ENCODE measurements at regions not wholly inside any gene's neighbourhood (a gene's known extent, or its start where the extent isn't known, plus 50 kb on each side); places are given as distances from the start of the nearest gene placed in this dataset.

DNA sequence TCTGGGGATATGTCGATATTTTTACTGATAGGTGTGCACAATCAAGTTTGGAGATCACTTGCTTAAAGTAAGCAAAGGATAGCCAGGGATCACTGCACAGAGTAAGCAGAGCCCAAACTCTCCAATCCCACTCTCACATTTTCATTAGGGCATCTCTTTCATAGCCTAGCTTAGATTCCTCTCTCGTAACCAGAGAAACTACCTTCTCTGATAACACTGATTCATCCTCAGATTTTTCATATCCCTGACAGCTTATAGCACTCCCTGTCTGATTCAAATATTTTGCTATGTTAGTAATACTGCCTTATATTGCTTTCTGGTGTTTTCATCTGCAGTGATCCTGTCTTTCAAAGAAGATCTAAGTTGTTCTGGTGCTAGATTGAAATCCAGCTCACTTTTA lies 123.7 kb downstream of the CBLL2 start:
- no peak overlapping the region for H4K91ac ChIP-seq (ENCODE audit: low read depth, low read length, poor library complexity)
- no peak overlapping the region for H2BK15ac ChIP-seq (ENCODE audit: low read length)
- no peak overlapping the region for H2AK5ac ChIP-seq (ENCODE audit: low read depth, low read length)
- H4K8ac ChIP-seq (ENCODE audit: low read depth, low read length): no peak overlapping the region
- H3K9me3 ChIP-seq (replicated peaks in 1 of 2; ENCODE audit: control insufficient read depth in 2 of 2, insufficient read depth in 1 of 2, low read depth in 1 of 2, low read length in 2 of 2): no peaks in the 10 kb centered on the region
- no peak overlapping the region for H2BK12ac ChIP-seq (ENCODE audit: low read length)
- H3K9ac ChIP-seq (ENCODE audit: low read depth, low read length, poor library complexity): no peak overlapping the region
- H3K27ac ChIP-seq (replicated peaks; ENCODE audit: low read length): no peak overlapping the region
- no peaks in the 10 kb centered on the region for H3K4me1 ChIP-seq (ENCODE audit: control insufficient read depth in 2 of 2, insufficient read depth in 1 of 2, low read depth in 1 of 2, low read length in 2 of 2)
- H2BK5ac ChIP-seq (ENCODE audit: low read length): no peak overlapping the region
- H2AFZ ChIP-seq (ENCODE audit: low read length): no peak overlapping the region
- H3K23ac ChIP-seq (ENCODE audit: low read depth, low read length, poor library complexity): no peak overlapping the region
- DNase-seq (ENCODE audit: low spot score): no peak
- H3K18ac ChIP-seq (ENCODE audit: low read length): no peak overlapping the region
- no CpG with 5 or more reads among the region's 2 CpGs for WGBS, 2 donors (ENCODE audit: extremely low coverage in 2 of 2, insufficient read length in 2 of 2, insufficient replicate concordance in 1 of 2)
- no peak overlapping the region for H3K4me3 ChIP-seq (ENCODE audit: low read length in 2 of 2)
- H3K14ac ChIP-seq (ENCODE audit: low read length): no peak overlapping the region
- H3K79me1 ChIP-seq (ENCODE audit: low read depth, low read length): no peaks in the 10 kb centered on the region
- no peak overlapping the region for H3K4me2 ChIP-seq (ENCODE audit: insufficient read depth, low read length, poor library complexity, severe bottlenecking)
- no peak overlapping the region for H3K4ac ChIP-seq (ENCODE audit: low read length)
- no peaks in the 10 kb centered on the region for H3K27me3 ChIP-seq (ENCODE audit: control insufficient read depth in 3 of 3, insufficient read depth in 3 of 3, low read depth in 1 of 3, low read length in 3 of 3)
- no peaks in the 10 kb centered on the region for H3K36me3 ChIP-seq (replicated peaks in 1 of 2; ENCODE audit: control insufficient read depth in 2 of 2, insufficient read depth in 2 of 2, low read length in 2 of 2)
- no peak overlapping the region for H2BK120ac ChIP-seq (ENCODE audit: low read depth, low read length)

- Histone ChIP-seq H4K8ac (ENCODE audit: low read depth, low read length) (no peak overlapping the region), H2AK5ac (ENCODE audit: low read depth, low read length) (no peak overlapping the region), H3K36me3 (replicated peaks in 1 of 2; ENCODE audit: control insufficient read depth in 2 of 2, insufficient read depth in 2 of 2, low read length in 2 of 2) (no peaks in the 10 kb centered on the region), H2BK5ac (ENCODE audit: low read length) (no peak overlapping the region), H3K27ac (replicated peaks; ENCODE audit: low read length) (no peak overlapping the region), H3K23ac (ENCODE audit: low read depth, low read length, poor library complexity) (no peak overlapping the region), H2AFZ (ENCODE audit: low read length) (no peak overlapping the region), H3K27me3 (ENCODE audit: control insufficient read depth in 3 of 3, insufficient read depth in 3 of 3, low read depth in 1 of 3, low read length in 3 of 3) (no peaks in the 10 kb centered on the region), H3K18ac (ENCODE audit: low read length) (no peak overlapping the region), H3K9me3 (replicated peaks in 1 of 2; ENCODE audit: control insufficient read depth in 2 of 2, insufficient read depth in 1 of 2, low read depth in 1 of 2, low read length in 2 of 2) (no peaks in the 10 kb centered on the region), H3K4me1 (ENCODE audit: control insufficient read depth in 2 of 2, insufficient read depth in 1 of 2, low read depth in 1 of 2, low read length in 2 of 2) (no peaks in the 10 kb centered on the region), H2BK120ac (ENCODE audit: low read depth, low read length) (no peak overlapping the region), H3K4me2 (ENCODE audit: insufficient read depth, low read length, poor library complexity, severe bottlenecking) (no peak overlapping the region), H3K79me1 (ENCODE audit: low read depth, low read length) (no peaks in the 10 kb centered on the region), H3K14ac (ENCODE audit: low read length) (no peak overlapping the region), H2BK15ac (ENCODE audit: low read length) (no peak overlapping the region), H4K91ac (ENCODE audit: low read depth, low read length, poor library complexity) (no peak overlapping the region), H3K4ac (ENCODE audit: low read length) (no peak overlapping the region), H3K9ac (ENCODE audit: low read depth, low read length, poor library complexity) (no peak overlapping the region), H3K4me3 (ENCODE audit: low read length in 2 of 2) (no peak overlapping the region), H2BK12ac (ENCODE audit: low read length) (no peak overlapping the region)
- WGBS, 2 donors (ENCODE audit: extremely low coverage in 2 of 2, insufficient read length in 2 of 2, insufficient replicate concordance in 1 of 2): no CpG with 5 or more reads among the region's 1 CpG
- DNase-seq (ENCODE audit: low spot score): no peak
Observed at GRCh38 chrX:22397566-22397965, 124.9 kb downstream of the CBLL2 start.

- Histone ChIP-seq H3K36me3 (replicated peaks in 1 of 2; ENCODE audit: control insufficient read depth in 2 of 2, insufficient read depth in 2 of 2, low read length in 2 of 2) (no peaks in the 10 kb centered on the region), H3K23ac (ENCODE audit: low read depth, low read length, poor library complexity) (no peak overlapping the region), H3K4me1 (ENCODE audit: control insufficient read depth in 2 of 2, insufficient read depth in 1 of 2, low read depth in 1 of 2, low read length in 2 of 2) (no peaks in the 10 kb centered on the region), H2AK5ac (ENCODE audit: low read depth, low read length) (no peak overlapping the region), H4K8ac (ENCODE audit: low read depth, low read length) (no peak overlapping the region), H2AFZ (ENCODE audit: low read length) (no peak overlapping the region), H4K91ac (ENCODE audit: low read depth, low read length, poor library complexity) (no peak overlapping the region), H2BK12ac (ENCODE audit: low read length) (no peak overlapping the region), H3K14ac (ENCODE audit: low read length) (no peak overlapping the region), H2BK120ac (ENCODE audit: low read depth, low read length) (no peak overlapping the region), H2BK15ac (ENCODE audit: low read length) (no peak overlapping the region), H3K9me3 (replicated peaks in 1 of 2; ENCODE audit: control insufficient read depth in 2 of 2, insufficient read depth in 1 of 2, low read depth in 1 of 2, low read length in 2 of 2) (no peaks in the 10 kb centered on the region), H3K79me1 (ENCODE audit: low read depth, low read length) (no peaks in the 10 kb centered on the region), H3K4me3 (ENCODE audit: low read length in 2 of 2) (no peak overlapping the region), H3K27ac (replicated peaks; ENCODE audit: low read length) (no peak overlapping the region), H2BK5ac (ENCODE audit: low read length) (no peak overlapping the region), H3K27me3 (ENCODE audit: control insufficient read depth in 3 of 3, insufficient read depth in 3 of 3, low read depth in 1 of 3, low read length in 3 of 3) (no peaks in the 10 kb centered on the region), H3K4ac (ENCODE audit: low read length) (no peak overlapping the region), H3K18ac (ENCODE audit: low read length) (no peak overlapping the region), H3K9ac (ENCODE audit: low read depth, low read length, poor library complexity) (no peak overlapping the region), H3K4me2 (ENCODE audit: insufficient read depth, low read length, poor library complexity, severe bottlenecking) (no peak overlapping the region)
- no CpG with 5 or more reads among the region's 4 CpGs for WGBS, 2 donors (ENCODE audit: extremely low coverage in 2 of 2, insufficient read length in 2 of 2, insufficient replicate concordance in 1 of 2)
- DNase-seq (ENCODE audit: low spot score): no peak
Observed at GRCh38 chrX:22399437-22400192, 126.9 kb downstream of the CBLL2 start.

DNA sequence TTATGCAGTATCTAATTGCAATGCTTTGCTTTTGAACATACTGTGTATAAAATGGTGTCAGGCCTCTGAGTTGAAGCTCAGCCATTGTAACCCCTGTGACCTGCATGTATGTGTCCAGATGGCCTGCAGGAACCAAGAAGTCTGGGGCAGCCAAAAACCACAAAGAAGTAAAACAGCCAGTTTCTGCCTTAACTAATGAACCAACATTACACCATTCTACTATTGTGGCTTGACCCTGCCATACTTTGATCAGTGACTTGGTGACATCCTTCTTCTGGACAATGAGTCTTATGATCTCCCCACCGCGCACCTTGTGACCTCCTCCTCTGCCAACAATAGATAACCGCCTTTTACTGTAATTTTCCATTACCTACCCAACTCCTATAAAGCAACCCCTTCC lies 131.6 kb downstream of the CBLL2 start:
- Histone ChIP-seq H3K79me1 (ENCODE audit: low read depth, low read length) (no peaks in the 10 kb centered on the region), H3K27ac (replicated peaks; ENCODE audit: low read length) (no peak overlapping the region)
- WGBS, 2 donors (ENCODE audit: extremely low coverage in 2 of 2, insufficient read length in 2 of 2, insufficient replicate concordance in 1 of 2): no CpG with 5 or more reads among the region's 3 CpGs

More for the DNA sequence above, 131.6 kb downstream of the CBLL2 start:
- no peak overlapping the region for H2BK120ac ChIP-seq (ENCODE audit: low read depth, low read length)
- no peak overlapping the region for H3K9ac ChIP-seq (ENCODE audit: low read depth, low read length, poor library complexity)
- H3K23ac ChIP-seq (ENCODE audit: low read depth, low read length, poor library complexity): no peak overlapping the region
- H2BK12ac ChIP-seq (ENCODE audit: low read length): no peak overlapping the region
- H2AFZ ChIP-seq (ENCODE audit: low read length): no peak overlapping the region
- no peaks in the 10 kb centered on the region for H3K36me3 ChIP-seq (replicated peaks in 1 of 2; ENCODE audit: control insufficient read depth in 2 of 2, insufficient read depth in 2 of 2, low read length in 2 of 2)
- no peak overlapping the region for H4K91ac ChIP-seq (ENCODE audit: low read depth, low read length, poor library complexity)
- no peak overlapping the region for H3K18ac ChIP-seq (ENCODE audit: low read length)
- H3K27me3 ChIP-seq (ENCODE audit: control insufficient read depth in 3 of 3, insufficient read depth in 3 of 3, low read depth in 1 of 3, low read length in 3 of 3): no peaks in the 10 kb centered on the region
- no peak overlapping the region for H3K4ac ChIP-seq (ENCODE audit: low read length)
- no peak overlapping the region for H4K8ac ChIP-seq (ENCODE audit: low read depth, low read length)
- no peaks in the 10 kb centered on the region for H3K9me3 ChIP-seq (replicated peaks in 1 of 2; ENCODE audit: control insufficient read depth in 2 of 2, insufficient read depth in 1 of 2, low read depth in 1 of 2, low read length in 2 of 2)
- no peak overlapping the region for H2AK5ac ChIP-seq (ENCODE audit: low read depth, low read length)
- no peaks in the 10 kb centered on the region for H3K4me1 ChIP-seq (ENCODE audit: control insufficient read depth in 2 of 2, insufficient read depth in 1 of 2, low read depth in 1 of 2, low read length in 2 of 2)
- H2BK5ac ChIP-seq (ENCODE audit: low read length): no peak overlapping the region
- H3K4me3 ChIP-seq (ENCODE audit: low read length in 2 of 2): no peak overlapping the region
- H3K4me2 ChIP-seq (ENCODE audit: insufficient read depth, low read length, poor library complexity, severe bottlenecking): no peak overlapping the region
- no peak overlapping the region for H2BK15ac ChIP-seq (ENCODE audit: low read length)
- DNase-seq (ENCODE audit: low spot score): no peak
- H3K14ac ChIP-seq (ENCODE audit: low read length): no peak overlapping the region

All from neuronal stem cell (in vitro differentiated cells).